ENCODE measurements at regions not wholly inside any gene's neighbourhood (a gene's known extent, or its start where the extent isn't known, plus 50 kb on each side); places are given as distances from the start of the nearest gene placed in this dataset.
"Not testable (repeated sequence)": the region's sequence is repeated elsewhere in the genome, so short reads cannot be mapped to it uniquely, and the experiment has no call there.

DNA sequence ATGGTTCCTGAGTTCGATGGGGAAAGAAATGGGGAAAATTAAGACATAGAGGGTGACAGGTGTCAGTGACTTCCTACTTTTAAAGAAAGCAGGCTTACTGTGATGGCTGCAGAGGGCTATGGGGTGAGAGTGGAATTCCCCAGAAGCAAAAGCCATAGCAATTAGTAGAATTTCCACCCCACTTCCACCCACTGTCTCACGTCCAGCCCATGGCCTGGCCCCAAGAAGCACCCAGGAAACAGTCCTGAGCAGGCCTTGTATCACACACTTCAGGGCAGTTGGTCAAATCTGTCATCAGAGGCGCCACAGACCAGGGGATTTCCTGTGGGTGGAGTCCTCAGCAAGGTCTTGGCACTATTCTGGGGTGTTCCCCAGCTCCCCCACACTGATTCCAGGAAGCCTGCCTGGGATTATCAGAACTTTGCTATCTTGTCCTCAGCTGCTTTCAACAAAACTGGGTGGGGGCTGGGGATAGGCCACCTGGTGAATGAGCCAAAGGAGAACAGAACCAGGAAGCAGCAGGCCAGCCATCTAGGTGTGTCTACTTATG is 120.1 kb upstream of the CCND2 start:
- no peak for FAIRE-seq

DNA sequence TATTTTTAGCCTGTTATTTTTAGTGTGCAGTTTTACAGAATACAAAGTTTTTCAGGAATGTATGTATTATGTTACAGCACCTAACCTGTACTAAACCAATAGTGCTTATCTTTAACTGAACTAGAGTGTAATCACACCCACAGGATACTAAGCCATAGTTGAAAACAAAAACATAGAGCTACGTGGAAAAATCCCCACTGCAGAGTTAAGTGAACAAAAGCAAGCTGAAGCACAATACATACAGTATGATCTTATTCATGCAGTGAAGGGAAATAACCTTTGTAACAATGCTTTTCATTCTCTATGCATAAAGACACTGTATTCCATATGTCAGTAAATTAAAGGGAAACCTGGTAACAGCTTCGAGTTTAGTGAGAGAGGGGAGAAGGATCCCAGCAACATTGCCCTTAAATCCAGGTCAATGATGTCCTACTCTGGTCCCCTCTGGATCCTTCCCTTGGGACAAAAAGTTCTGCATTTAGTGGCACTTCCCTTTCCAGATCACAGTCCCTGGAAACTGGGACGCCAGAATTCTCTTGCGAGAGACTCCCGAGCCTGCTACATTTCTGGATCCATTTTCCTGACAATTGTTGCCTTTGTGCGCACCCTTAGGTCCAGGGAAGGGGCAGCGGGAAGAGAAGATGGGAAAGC is 121.3 kb upstream of the CCND2 start:
- FAIRE-seq = no peak

DNA sequence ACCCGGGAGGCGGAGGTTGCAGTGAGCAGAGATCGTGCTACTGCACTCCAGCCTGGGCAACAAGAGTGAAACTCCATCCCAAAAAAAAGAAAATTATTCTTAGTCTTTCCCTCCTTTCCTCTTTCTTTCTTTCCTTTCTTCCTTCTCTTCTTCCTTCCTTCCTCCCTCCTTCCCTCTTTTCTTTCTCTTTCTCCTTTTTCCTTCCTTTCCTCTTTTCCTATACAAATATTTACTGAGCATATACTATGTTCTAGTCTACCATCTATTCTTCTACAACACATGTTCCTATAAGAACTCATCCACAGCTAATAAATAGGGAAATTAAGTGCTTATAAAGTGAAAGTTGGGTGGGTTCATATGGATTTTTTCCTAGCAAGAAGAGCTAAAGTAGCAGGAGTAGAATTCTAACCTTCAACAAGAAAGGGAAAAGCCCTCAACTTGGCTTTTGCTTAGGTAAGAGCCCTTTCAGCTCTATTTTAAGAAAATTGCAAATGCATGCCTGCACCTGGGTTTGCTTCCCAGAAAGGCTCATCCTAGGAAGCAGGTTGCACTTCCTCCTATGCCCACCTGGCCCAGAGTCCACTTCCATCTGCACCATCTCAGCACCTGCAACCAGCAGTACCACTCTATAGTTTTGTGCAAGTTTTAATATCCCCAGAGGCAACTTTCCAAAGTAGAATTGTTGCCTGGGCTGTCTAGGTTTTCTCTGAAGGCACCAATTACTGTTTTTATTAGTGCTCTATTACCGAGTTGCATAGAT is 122.0 kb upstream of the CCND2 start:
- no peak for FAIRE-seq

DNA sequence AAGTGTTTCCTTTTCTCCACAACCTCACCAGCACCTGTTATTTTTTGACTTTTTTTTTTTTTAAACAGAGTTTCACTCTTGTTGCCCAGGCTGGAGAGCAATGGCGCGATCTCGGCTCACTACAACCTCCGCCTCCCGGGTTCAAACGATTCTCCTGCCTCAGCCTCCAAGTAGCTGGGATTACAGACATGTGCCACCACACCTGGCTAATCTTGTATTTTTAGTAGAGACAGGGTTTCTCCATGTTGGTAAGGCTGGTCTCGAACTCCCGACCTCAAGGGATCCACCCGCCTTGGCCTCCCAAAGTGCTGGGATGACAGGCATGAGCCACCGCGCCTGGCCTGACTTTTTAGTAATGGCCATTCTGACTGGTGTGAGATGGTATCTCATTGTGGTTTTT is 123.2 kb upstream of the CCND2 start:
- FAIRE-seq = not testable (repeated sequence)

DNA sequence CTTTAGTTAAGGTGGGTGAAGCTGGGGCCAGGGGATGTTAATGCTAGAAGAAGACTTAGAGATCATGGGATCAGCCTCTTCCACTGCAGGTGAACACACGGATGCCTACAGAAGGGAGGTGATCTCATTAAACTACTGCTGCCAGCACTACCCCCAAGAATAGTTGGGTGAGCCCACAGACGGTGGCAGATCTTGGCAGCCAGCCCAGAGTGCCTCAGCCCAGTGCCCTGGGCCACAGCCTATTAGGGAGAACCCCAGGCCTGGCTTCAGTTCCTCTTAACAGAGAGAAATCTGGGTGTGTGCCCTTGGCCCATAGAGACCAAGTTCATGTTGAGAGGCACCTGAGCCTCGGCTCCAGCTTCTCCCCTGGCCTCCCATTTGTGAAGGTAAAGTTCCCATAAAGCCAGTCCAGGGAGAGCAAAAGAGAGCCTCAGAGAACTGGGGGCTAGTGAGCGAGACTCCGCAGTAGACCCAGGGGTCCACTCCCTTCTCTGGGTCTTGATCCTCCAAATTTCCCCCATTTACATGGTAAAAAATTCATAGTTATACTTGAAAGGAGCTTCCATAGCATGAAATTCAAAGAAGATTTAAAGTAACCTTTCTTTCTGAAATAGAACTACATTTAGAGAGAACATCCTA is 125.0 kb upstream of the CCND2 start:
- no peak for FAIRE-seq

DNA sequence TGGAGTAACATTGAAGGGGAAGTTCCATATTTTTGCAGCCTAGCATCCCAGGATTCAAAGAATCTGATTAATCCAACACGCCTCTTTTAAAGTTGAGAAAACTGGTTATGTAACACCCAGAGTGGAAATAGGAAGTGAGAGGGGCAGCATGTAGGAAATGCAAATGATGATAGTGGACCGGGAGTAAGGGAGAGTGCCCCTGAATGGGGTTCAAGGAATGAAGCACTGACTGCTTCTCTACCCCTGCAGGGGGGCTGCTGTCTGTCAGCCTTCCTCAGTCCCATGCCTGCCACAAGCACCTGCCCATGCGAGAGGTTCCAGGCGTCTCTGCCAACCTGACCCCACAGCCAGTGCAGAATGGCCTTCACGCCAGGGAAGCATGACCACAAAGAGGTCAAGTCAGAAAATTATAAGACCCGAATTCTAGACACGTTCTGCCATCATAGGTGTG is 126.5 kb upstream of the CCND2 start:
- FAIRE-seq = no peak

DNA sequence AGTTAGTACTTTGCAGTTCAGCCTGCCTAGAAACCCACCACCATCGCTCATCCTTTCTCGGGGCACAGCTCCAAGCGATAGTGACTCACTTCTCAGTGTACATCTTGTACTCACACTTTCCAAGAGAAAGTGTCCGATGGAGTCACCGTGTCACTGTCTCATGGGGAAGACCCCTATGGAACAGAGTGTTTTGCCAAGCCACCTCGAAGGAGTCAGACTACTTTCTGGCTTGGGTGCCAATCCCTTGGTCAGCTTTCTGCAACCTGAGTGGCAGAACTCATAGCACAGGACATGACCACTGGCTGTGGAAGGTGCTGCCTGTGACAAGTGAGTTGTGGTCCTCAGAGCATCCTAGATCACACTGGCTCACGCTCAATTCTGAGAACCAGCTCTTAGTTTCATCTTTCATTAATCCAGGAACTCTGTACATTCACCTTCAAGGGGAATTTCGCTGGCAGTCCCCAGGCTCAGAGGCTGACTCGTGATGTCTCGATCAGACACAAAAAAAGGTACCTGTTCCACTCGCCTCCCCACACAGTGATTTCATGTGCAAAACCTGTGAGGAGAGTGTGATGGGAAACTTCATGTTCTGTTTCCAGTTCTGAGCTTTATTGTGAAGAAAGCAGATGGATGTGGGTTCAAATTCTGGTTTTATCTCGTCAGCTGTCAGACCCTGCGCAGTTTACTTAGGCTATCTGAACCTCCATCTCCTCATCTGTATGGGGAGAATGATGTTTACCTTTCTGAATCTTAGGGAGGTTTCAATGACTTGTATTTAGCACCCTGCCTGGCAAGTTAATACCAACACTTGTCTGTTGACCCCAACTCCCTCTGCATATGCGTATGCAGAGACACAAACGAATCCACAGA is 127.3 kb upstream of the CCND2 start:
- FAIRE-seq = no peak

DNA sequence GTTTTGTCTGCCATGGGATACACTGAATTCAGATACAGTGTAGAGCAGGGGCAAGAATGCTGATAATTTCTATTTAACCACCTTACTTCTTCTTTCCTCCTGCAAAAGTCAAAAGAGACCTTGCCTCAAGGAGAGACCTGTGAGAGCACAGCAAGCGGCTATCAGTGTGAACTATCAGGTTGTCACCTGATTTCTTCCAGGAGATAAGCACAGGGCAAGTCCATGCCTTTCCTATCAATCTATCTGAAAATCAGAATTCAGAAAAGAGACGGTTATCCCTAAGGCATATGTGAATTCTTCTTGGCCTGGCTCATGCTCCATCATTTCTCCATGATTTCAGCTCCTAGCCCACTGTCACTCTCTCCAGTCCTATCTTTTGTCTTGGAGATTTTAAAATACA is 128.9 kb upstream of the CCND2 start:
- no peak for FAIRE-seq

DNA sequence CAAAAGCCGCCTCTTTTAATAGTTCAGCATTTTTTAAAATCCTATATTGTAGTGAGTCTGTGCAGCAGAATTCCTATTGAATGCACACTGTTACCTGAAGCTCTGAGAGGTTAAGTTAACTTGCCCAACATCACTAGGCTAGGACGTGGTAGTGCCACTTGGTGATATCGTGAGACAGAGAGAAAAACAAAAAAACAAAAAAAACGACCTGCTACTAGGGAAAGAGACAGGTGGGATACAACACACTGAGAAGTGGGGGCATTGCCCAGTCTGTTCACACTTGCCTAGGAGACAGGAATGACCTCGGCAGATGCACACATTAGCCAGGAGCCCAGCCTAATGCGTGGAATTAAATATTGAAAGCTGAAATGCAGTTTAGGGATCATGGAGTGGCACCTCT is 129.7 kb upstream of the CCND2 start:
- no peak for FAIRE-seq

DNA sequence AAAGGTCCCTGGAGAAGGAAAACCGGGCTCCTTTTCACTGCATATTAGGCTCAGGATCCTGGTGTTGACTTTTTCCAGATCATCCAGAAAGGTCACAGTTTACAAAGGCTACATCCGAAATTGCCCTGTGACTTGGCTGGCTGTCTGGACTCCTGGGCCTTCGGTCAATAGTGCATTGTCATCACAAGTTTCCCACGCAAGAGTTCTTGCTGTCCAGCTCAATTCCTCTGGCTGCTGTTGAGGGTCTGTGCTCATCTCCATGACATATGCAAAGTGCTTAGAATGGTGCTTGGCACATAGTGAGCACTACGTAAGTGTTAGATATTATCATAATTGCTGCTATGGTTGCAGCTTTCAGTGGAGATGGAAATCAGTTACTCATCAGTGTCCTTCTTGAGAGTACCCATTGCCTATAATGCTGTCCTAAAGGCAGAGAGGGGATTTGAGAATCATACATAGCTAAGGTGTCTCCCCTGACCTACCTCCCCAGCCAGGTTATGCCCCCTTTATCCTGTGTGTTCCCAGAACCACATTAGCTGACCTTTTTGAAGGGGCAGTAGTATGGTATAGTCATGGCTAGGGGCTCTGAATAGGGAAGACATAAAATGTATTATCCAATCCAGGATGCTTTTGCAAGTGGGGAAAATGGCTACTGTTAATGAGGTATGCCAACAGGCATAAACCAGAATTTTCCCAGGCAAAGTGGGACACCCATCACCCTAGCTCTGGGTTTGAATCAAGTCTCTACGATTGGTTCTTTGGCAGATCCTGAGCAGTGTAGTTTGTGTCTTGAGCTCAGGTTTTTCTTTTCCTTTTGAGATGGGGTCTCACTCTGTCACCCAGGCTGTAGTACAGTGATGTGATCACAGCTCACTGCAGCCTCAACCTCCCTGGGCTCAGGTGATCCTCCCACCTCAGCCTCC is 132.0 kb upstream of the CCND2 start:
- FAIRE-seq = no peak

DNA sequence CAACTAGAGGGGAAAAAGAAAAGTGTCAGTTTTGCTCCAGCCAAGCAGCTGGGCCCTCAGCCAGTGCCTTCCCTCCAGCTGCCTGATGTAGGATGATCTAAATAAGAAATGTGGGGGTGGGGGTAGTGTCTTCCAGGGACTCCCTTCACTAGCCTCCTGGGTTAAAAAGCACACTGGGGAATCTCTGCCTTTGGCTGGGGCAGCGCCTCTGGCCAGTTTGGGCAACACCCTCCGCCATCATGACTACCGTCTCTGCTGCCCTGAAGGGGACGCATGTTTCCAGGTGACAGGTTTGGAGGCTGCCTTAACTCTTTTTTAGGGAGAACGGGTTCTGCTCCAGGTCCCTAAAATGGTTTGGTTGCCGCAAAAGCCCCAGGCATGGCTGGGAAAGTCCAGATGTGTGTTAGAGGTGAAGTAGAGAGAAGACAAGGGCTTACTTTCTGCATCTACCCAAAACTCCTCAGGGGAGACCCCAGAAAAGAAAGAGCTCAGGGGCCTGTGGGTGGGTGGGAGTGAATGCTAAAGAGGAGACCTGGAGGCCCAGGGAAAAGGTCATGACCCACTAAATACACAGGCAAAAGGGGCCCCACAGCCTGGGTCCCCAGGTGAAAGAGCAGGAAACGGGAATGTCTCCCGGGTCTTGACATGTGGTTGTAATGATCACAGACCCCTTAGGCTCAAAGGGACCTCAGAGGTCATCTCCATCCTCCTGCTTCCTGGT is 132.8 kb upstream of the CCND2 start:
- no peak for FAIRE-seq

DNA sequence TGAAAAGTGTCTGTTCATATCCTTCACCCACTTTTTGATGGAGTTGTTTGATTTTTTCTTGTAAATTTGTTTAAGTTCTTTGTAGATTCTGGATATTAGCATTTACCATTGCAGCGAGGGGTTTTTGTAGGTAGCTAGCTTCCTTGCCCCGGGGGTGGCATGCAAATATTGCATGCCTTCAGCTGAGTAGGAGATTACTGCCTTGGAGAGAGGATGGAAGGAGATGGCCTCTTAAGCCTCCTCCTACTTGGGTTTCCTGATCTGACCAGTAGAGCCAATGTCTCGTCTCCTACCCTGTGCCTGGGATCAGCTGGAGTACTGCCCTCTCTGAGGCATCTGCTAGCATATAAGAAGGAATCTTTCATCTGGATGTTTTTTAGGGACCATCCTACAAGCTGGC is 134.4 kb upstream of the CCND2 start:
- no peak for FAIRE-seq

DNA sequence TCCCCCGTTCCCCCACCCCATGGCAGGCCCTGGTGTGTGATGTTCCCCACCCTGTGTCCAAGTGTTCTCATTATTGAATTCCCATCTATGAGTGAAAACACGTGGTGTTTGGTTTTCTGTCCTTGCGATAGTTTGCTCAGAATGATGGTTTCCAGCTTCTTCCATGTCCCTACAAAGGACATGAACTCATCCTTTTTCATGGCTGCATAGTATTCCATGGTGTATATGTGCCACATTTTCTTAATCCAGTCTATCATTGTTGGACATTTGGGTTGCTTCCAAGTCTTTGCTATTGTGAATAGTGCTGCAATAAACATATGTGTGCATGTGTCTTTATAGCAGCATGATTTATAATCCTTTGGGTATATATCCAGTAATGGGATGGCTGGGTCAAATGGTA is 135.0 kb upstream of the CCND2 start:
- not testable (repeated sequence) for FAIRE-seq

DNA sequence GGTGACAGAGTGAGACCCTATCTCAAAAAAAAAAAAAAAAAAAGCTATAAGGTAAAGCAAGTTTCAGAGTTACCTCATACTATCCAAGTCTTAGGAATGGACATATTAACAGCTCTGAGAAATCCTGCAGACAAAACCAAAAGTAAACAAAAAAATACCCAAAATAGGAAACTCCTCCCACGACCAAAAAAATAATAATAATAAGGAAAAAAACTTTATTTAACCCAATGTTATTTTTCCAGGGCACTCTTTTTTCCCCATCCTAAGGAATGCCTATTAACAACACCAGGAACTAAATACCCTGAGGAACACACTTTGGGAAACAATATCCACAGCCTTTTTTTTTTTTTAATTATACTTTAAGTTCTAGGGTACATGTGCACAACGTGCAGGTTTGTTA is 135.5 kb upstream of the CCND2 start:
- FAIRE-seq = no peak

DNA sequence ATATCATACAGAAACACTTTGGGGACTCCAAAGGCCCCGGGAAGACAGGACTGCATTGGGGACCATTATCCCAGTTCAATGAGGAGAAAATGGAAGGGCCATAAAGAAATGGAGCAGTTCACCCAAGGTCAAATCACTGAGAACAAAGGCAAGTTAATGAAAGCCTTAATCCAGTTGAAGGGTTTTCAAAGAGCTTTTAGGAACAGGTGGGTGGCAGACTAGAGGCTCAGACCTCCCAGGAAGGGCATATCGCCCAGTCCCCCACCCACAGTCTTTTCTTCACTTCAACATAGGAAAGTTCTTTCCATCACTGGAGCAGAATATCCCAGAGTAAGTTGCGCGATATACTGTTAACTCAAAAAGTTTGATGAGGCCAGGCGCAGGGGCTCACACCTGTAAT is 136.1 kb upstream of the CCND2 start:
- no peak for FAIRE-seq

DNA sequence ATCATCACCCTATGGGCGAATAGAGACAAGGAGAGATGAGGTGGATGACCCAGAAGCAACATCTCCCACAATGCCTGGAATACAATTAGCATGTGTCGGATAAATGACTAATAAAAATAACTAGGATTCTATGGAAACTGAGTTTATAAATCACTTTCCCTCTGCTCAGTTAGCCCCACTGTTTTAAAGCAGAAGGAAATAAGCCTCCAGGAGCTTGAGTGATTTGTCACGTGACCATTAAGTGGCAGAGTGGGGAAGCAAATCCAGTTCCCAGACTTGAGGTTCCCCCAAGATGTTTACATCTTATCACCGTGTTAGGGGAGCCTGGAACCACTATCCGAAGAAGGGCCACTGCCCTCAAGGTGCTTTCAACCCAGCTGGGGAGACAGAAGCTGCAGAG is 136.5 kb upstream of the CCND2 start:
- no peak for FAIRE-seq

DNA sequence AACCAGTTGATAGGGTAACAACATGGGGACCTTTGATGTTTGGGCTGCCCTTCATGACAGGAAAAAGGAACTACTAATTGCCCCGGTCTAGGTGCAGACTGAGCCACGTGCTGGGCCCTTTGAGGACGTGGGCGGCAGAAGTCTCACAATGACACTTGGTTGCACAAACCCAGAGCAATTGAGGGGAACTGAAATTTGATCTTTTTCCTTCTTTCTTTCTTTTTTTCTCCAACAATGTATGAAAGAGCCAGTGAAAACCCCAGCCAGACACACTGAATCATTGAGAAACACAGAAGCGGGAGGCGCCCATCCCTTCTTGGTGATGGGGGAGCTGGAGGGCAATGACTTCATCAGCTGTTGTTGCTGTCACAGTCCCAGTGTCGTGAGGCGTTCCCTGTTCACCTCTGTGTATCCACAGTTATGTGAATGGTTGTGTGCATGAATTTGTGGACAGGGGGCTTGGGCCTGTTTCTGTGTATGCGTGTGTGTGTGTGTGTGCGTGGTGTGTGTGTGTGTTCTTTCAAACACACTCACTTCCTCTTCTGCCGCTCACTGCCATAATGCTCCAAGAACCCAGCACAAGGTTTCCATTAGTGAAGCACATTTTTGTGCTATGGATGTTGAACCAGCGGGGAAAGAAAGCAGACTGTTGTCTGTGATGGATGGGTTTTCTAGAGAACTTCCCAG is 137.5 kb upstream of the CCND2 start:
- no peak for FAIRE-seq

DNA sequence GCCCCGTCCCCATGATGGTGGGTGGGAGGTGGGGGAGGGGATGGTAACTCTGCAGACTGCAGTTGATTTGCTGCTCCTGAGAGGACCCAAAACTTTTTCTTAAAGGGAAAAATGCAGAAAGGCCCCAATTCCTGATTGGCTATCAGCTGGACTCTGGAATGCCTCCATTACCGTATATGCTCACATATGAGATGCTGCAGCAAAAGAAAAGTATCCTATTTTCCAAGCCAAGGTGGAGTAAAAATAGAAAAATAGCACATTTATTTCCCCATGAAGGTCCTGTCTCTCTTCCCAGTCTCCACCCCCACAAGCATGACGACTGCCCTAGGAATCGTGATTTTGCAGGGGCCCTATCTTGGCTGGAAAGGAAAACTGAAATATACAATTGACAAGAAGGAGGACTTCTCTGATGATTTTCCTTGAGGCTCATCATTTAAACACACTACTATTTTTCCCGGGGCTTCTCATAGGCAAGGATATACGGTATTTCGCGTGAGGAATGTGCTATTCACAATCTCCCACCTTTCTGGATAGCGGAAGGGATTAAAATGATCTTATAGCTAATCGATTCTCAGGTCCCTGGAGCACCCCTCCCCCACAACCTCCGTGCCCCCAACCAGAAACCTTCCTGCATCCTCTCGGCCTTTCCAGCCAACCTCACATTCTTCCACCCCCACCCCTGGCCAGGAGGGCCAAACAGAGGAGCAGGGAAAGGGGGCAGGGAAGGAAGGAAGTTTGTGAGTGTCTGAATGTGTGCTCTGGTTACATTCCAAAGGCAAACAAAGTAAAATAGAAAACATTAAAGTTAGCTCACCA is 138.9 kb upstream of the CCND2 start:
- FAIRE-seq = peak; percentile 89

DNA sequence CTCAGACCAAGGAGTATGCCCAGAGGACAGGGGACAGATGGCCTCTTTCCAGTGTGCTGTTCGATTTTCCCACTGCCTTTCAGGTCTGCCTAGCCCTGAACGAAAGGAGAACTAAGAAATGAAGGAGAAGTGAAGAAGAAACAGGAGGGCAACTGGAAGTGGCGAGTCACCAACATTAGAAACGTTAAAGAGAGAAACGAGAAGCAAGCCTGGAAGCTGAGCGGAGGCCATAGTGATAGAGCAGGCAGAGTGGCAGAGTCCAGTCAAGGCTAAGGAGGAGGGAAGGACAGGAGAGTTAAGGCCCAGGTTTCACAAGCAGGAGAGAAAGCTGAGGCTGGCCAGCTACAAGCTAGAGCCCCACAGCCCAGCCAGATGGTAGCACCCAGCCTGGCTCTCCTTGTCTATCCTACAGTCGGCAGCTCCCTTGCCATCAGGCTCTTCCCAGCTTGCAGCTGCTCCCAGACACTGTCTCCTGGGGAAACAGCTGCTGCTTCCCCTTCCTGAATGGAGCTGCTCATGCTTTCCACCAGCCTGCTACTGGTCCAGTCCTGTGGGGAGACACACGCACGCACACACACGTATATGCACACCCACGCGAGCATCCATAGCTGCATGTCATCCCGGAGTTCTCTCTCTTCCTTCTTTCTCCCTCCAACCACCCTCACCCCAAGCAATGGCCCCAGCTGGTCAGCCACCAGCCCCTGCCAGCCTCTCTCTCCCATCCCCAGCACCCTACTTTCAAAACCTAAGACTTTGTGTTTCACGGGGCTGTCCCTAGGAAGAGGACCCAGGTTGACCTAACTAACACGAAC is 139.7 kb upstream of the CCND2 start:
- FAIRE-seq = no peak

All from TTC549 (cell line).